NCI-H1436 (cell line): ENCODE measurements at regions not wholly inside any gene's neighbourhood (a gene's known extent, or its start where the extent isn't known, plus 50 kb on each side); places are given as distances from the start of the nearest gene placed in this dataset.
"Not testable (repeated sequence)": the region's sequence is repeated elsewhere in the genome, so short reads cannot be mapped to it uniquely, and the experiment has no call there.

Experiments used
- DNase-seq: peaks from one replicate; lab custom pipeline; 2025; lab: John Stamatoyannopoulos, UW

GRCh38 chr14:87630846-87631245 lies 362.1 kb downstream of the GALC start:
- no peak for DNase-seq

- DNase-seq = no peak
These were observed 363.2 kb downstream of the GALC start for GRCh38 chr14:87629788-87630187.

- no peak for DNase-seq
These were observed 364.2 kb downstream of the GALC start for GRCh38 chr14:87628780-87629179.

GRCh38 chr14:87628129-87628528 lies 364.9 kb downstream of the GALC start:
- DNase-seq = no peak

GRCh38 chr14:87626266-87626665 lies 366.7 kb downstream of the GALC start:
- DNase-seq = no peak

GRCh38 chr14:87623616-87624015 lies 369.4 kb downstream of the GALC start:
- DNase-seq = no peak

GRCh38 chr14:87617079-87617478 lies 375.9 kb downstream of the GALC start:
- no peak for DNase-seq

GRCh38 chr14:87615822-87616679 lies 376.9 kb downstream of the GALC start:
- peak; percentile 51 for DNase-seq

- no peak for DNase-seq
These were observed 377.9 kb downstream of the GALC start for GRCh38 chr14:87615047-87615446.

- no peak for DNase-seq
These were observed 379.1 kb downstream of the GALC start for GRCh38 chr14:87613881-87614280.

GRCh38 chr14:87607056-87607455 lies 385.9 kb downstream of the GALC start:
- DNase-seq = not testable (repeated sequence)

- DNase-seq = no peak
These were observed 391.9 kb downstream of the GALC start for GRCh38 chr14:87601036-87601435.

GRCh38 chr14:87600240-87600639 lies 392.7 kb downstream of the GALC start:
- DNase-seq = no peak

- DNase-seq = no peak
These were observed 411.7 kb downstream of the GALC start for GRCh38 chr14:87581298-87581697.

- no peak for DNase-seq
These were observed 413.9 kb downstream of the GALC start for GRCh38 chr14:87579036-87579435.

GRCh38 chr14:87575378-87575777 lies 417.6 kb downstream of the GALC start:
- DNase-seq = no peak

GRCh38 chr14:87573591-87573990 lies 419.4 kb downstream of the GALC start:
- no peak for DNase-seq

- DNase-seq = no peak
These were observed 425.2 kb downstream of the GALC start for GRCh38 chr14:87567618-87568295.

GRCh38 chr14:87566991-87567390 lies 426.0 kb downstream of the GALC start:
- no peak for DNase-seq

GRCh38 chr14:87547536-87547935 lies 445.4 kb downstream of the GALC start:
- no peak for DNase-seq

- no peak for DNase-seq
These were observed 450.7 kb downstream of the GALC start for GRCh38 chr14:87542288-87542687.

- DNase-seq = no peak
These were observed 452.6 kb downstream of the GALC start for GRCh38 chr14:87540339-87540738.

GRCh38 chr14:87529081-87529480 lies 463.9 kb downstream of the GALC start:
- no peak for DNase-seq
